ENCODE measurements at regions not wholly inside any gene's neighbourhood (a gene's known extent, or its start where the extent isn't known, plus 50 kb on each side); places are given as distances from the start of the nearest gene placed in this dataset.
A peak's percentile ranks its signal among the peaks of the same experiment; 100 is the strongest.

- DNase-seq = no peak
- Histone ChIP-seq H3K56ac (ENCODE audit: low read length) (no peak overlapping the region), H3K4me2 (ENCODE audit: low read length) (no peak overlapping the region), H3K4me1 (ENCODE audit: control insufficient read depth, low read depth, low read length) (peaks cover 2% of the 10 kb centered on the region), H3K4ac (ENCODE audit: low read depth, low read length) (no peak overlapping the region), H2BK5ac (ENCODE audit: low read length) (peak overlapping the region; percentile 20), H2BK15ac (replicated peaks; ENCODE audit: low read depth) (no peak overlapping the region), H3K4me3 (ENCODE audit: low read length) (no peak overlapping the region), H3K9ac (ENCODE audit: low read length) (no peak overlapping the region), H4K8ac (ENCODE audit: low read depth, low read length) (no peak overlapping the region), H3K79me1 (ENCODE audit: low read length) (no peaks in the 10 kb centered on the region), H3K27ac (ENCODE audit: low read depth, low read length) (no peak overlapping the region), H2AK5ac (ENCODE audit: low read length) (no peak overlapping the region), H3K18ac (ENCODE audit: low read length) (peak overlapping the region; percentile 65), H2BK120ac (ENCODE audit: low read depth, low read length) (peak overlapping the region; percentile 32), H3K27me3 (ENCODE audit: insufficient read depth, low read length, poor library complexity) (no peaks in the 10 kb centered on the region), H3K79me2 (ENCODE audit: control insufficient read depth, insufficient read depth, low read length) (no peaks in the 10 kb centered on the region), H3K23ac (ENCODE audit: low read length) (no peak overlapping the region), H3K36me3 (ENCODE audit: control insufficient read depth, insufficient read depth, low read length) (no peaks in the 10 kb centered on the region), H4K5ac (ENCODE audit: low read length) (no peak overlapping the region)
- no CpG with 5 or more reads among the region's 1 CpG for WGBS (ENCODE audit: extremely low coverage, insufficient coverage, low lambda C conversion rate)
Observed at GRCh38 chr4:10942156-10942555, 257.6 kb upstream of the CLNK start.

- no peak overlapping the region for H4K5ac ChIP-seq (ENCODE audit: low read length)
- no peak overlapping the region for H3K56ac ChIP-seq (ENCODE audit: low read length)
- H3K4me3 ChIP-seq (ENCODE audit: low read length) = no peak overlapping the region
- no peaks in the 10 kb centered on the region for H3K36me3 ChIP-seq (ENCODE audit: control insufficient read depth, insufficient read depth, low read length)
- no peaks in the 10 kb centered on the region for H3K27me3 ChIP-seq (ENCODE audit: insufficient read depth, low read length, poor library complexity)
- no peak overlapping the region for H3K23ac ChIP-seq (ENCODE audit: low read length)
- no CpG with 5 or more reads among the region's 2 CpGs for WGBS (ENCODE audit: extremely low coverage, insufficient coverage, low lambda C conversion rate)
- H3K18ac ChIP-seq (ENCODE audit: low read length) = no peak overlapping the region
- H3K9ac ChIP-seq (ENCODE audit: low read length) = no peak overlapping the region
- H2BK120ac ChIP-seq (ENCODE audit: low read depth, low read length) = no peak overlapping the region
- DNase-seq = no peak
- no peak overlapping the region for H4K8ac ChIP-seq (ENCODE audit: low read depth, low read length)
- H2AK5ac ChIP-seq (ENCODE audit: low read length) = no peak overlapping the region
- H3K79me2 ChIP-seq (ENCODE audit: control insufficient read depth, insufficient read depth, low read length) = no peaks in the 10 kb centered on the region
- H3K4me1 ChIP-seq (ENCODE audit: control insufficient read depth, low read depth, low read length) = no peaks in the 10 kb centered on the region
- H3K4ac ChIP-seq (ENCODE audit: low read depth, low read length) = no peak overlapping the region
- H2BK15ac ChIP-seq (replicated peaks; ENCODE audit: low read depth) = no peak overlapping the region
- H3K4me2 ChIP-seq (ENCODE audit: low read length) = no peak overlapping the region
- H3K27ac ChIP-seq (ENCODE audit: low read depth, low read length) = no peak overlapping the region
- H2BK5ac ChIP-seq (ENCODE audit: low read length) = no peak overlapping the region
- no peaks in the 10 kb centered on the region for H3K79me1 ChIP-seq (ENCODE audit: low read length)
Observed at GRCh38 chr4:10929818-10930217, 245.2 kb upstream of the CLNK start.

- Histone ChIP-seq H3K18ac (ENCODE audit: low read length) (peak overlapping the region; percentile 32), H3K79me1 (ENCODE audit: low read length) (no peaks in the 10 kb centered on the region)
- WGBS (ENCODE audit: extremely low coverage, insufficient coverage, low lambda C conversion rate) = no CpG with 5 or more reads among the region's 3 CpGs
Observed at GRCh38 chr4:10925996-10926395, 241.4 kb upstream of the CLNK start.

GRCh38 chr4:10924274-10924673 lies 239.7 kb upstream of the CLNK start:
- Histone ChIP-seq H3K4me3 (ENCODE audit: low read length) (no peak overlapping the region), H3K79me2 (ENCODE audit: control insufficient read depth, insufficient read depth, low read length) (no peaks in the 10 kb centered on the region), H3K4me1 (ENCODE audit: control insufficient read depth, low read depth, low read length) (no peaks in the 10 kb centered on the region), H4K8ac (ENCODE audit: low read depth, low read length) (no peak overlapping the region), H2BK120ac (ENCODE audit: low read depth, low read length) (no peak overlapping the region), H3K36me3 (ENCODE audit: control insufficient read depth, insufficient read depth, low read length) (no peaks in the 10 kb centered on the region), H2BK5ac (ENCODE audit: low read length) (no peak overlapping the region), H3K27ac (ENCODE audit: low read depth, low read length) (no peak overlapping the region), H2BK15ac (replicated peaks; ENCODE audit: low read depth) (no peak overlapping the region), H4K5ac (ENCODE audit: low read length) (no peak overlapping the region), H3K4ac (ENCODE audit: low read depth, low read length) (no peak overlapping the region), H3K4me2 (ENCODE audit: low read length) (no peak overlapping the region), H3K79me1 (ENCODE audit: low read length) (no peaks in the 10 kb centered on the region), H2AK5ac (ENCODE audit: low read length) (no peak overlapping the region), H3K27me3 (ENCODE audit: insufficient read depth, low read length, poor library complexity) (no peaks in the 10 kb centered on the region), H3K9ac (ENCODE audit: low read length) (no peak overlapping the region), H3K23ac (ENCODE audit: low read length) (no peak overlapping the region), H3K18ac (ENCODE audit: low read length) (peak overlapping the region; percentile 23), H3K56ac (ENCODE audit: low read length) (no peak overlapping the region)
- no peak for DNase-seq
- WGBS (ENCODE audit: extremely low coverage, insufficient coverage, low lambda C conversion rate) = no CpG with 5 or more reads among the region's 3 CpGs

More at GRCh38 chr4:10925996-10926395, 241.4 kb upstream of the CLNK start:
- H3K79me2 ChIP-seq (ENCODE audit: control insufficient read depth, insufficient read depth, low read length) = no peaks in the 10 kb centered on the region
- H3K56ac ChIP-seq (ENCODE audit: low read length) = no peak overlapping the region
- H3K4me2 ChIP-seq (ENCODE audit: low read length) = no peak overlapping the region
- no peak overlapping the region for H3K23ac ChIP-seq (ENCODE audit: low read length)
- no peaks in the 10 kb centered on the region for H3K4me1 ChIP-seq (ENCODE audit: control insufficient read depth, low read depth, low read length)
- H3K36me3 ChIP-seq (ENCODE audit: control insufficient read depth, insufficient read depth, low read length) = no peaks in the 10 kb centered on the region
- H3K27ac ChIP-seq (ENCODE audit: low read depth, low read length) = no peak overlapping the region
- no peak overlapping the region for H3K4me3 ChIP-seq (ENCODE audit: low read length)
- H4K5ac ChIP-seq (ENCODE audit: low read length) = no peak overlapping the region
- no peak overlapping the region for H4K8ac ChIP-seq (ENCODE audit: low read depth, low read length)
- no peaks in the 10 kb centered on the region for H3K27me3 ChIP-seq (ENCODE audit: insufficient read depth, low read length, poor library complexity)
- no peak overlapping the region for H3K9ac ChIP-seq (ENCODE audit: low read length)
- H2BK5ac ChIP-seq (ENCODE audit: low read length) = no peak overlapping the region
- no peak overlapping the region for H2BK120ac ChIP-seq (ENCODE audit: low read depth, low read length)
- H2BK15ac ChIP-seq (replicated peaks; ENCODE audit: low read depth) = no peak overlapping the region
- no peak overlapping the region for H2AK5ac ChIP-seq (ENCODE audit: low read length)
- DNase-seq = no peak
- H3K4ac ChIP-seq (ENCODE audit: low read depth, low read length) = no peak overlapping the region

- H2BK120ac ChIP-seq (ENCODE audit: low read depth, low read length) = no peak overlapping the region
- H3K23ac ChIP-seq (ENCODE audit: low read length) = no peak overlapping the region
- no peak overlapping the region for H3K4ac ChIP-seq (ENCODE audit: low read depth, low read length)
- no peaks in the 10 kb centered on the region for H3K79me2 ChIP-seq (ENCODE audit: control insufficient read depth, insufficient read depth, low read length)
- H3K9ac ChIP-seq (ENCODE audit: low read length) = no peak overlapping the region
- H3K36me3 ChIP-seq (ENCODE audit: control insufficient read depth, insufficient read depth, low read length) = no peaks in the 10 kb centered on the region
- no peak overlapping the region for H3K56ac ChIP-seq (ENCODE audit: low read length)
- no peak for DNase-seq
- no peak overlapping the region for H2AK5ac ChIP-seq (ENCODE audit: low read length)
- no peak overlapping the region for H3K18ac ChIP-seq (ENCODE audit: low read length)
- no peaks in the 10 kb centered on the region for H3K79me1 ChIP-seq (ENCODE audit: low read length)
- no peak overlapping the region for H2BK5ac ChIP-seq (ENCODE audit: low read length)
- no peak overlapping the region for H3K4me2 ChIP-seq (ENCODE audit: low read length)
- no peaks in the 10 kb centered on the region for H3K4me1 ChIP-seq (ENCODE audit: control insufficient read depth, low read depth, low read length)
- H3K27me3 ChIP-seq (ENCODE audit: insufficient read depth, low read length, poor library complexity) = no peaks in the 10 kb centered on the region
- H3K27ac ChIP-seq (ENCODE audit: low read depth, low read length) = no peak overlapping the region
- WGBS (ENCODE audit: extremely low coverage, insufficient coverage, low lambda C conversion rate) = no CpG with 5 or more reads among the region's 7 CpGs
- H4K5ac ChIP-seq (ENCODE audit: low read length) = no peak overlapping the region
- H2BK15ac ChIP-seq (replicated peaks; ENCODE audit: low read depth) = no peak overlapping the region
- H3K4me3 ChIP-seq (ENCODE audit: low read length) = no peak overlapping the region
- H4K8ac ChIP-seq (ENCODE audit: low read depth, low read length) = no peak overlapping the region
Observed at GRCh38 chr4:10917566-10917965, 233.0 kb upstream of the CLNK start.

GRCh38 chr4:10898072-10898471 lies 213.5 kb upstream of the CLNK start:
- H2AK5ac ChIP-seq (ENCODE audit: low read length) = no peak overlapping the region
- no peak overlapping the region for H2BK120ac ChIP-seq (ENCODE audit: low read depth, low read length)
- WGBS (ENCODE audit: extremely low coverage, insufficient coverage, low lambda C conversion rate) = no CpG with 5 or more reads among the region's 5 CpGs
- H3K4me3 ChIP-seq (ENCODE audit: low read length) = no peak overlapping the region
- H3K4me1 ChIP-seq (ENCODE audit: control insufficient read depth, low read depth, low read length) = no peaks in the 10 kb centered on the region
- H3K4ac ChIP-seq (ENCODE audit: low read depth, low read length) = no peak overlapping the region
- no peak overlapping the region for H3K56ac ChIP-seq (ENCODE audit: low read length)
- peak; percentile 6 for DNase-seq
- no peak overlapping the region for H4K5ac ChIP-seq (ENCODE audit: low read length)
- no peaks in the 10 kb centered on the region for H3K79me1 ChIP-seq (ENCODE audit: low read length)
- no peaks in the 10 kb centered on the region for H3K36me3 ChIP-seq (ENCODE audit: control insufficient read depth, insufficient read depth, low read length)
- H3K18ac ChIP-seq (ENCODE audit: low read length) = no peak overlapping the region
- no peaks in the 10 kb centered on the region for H3K79me2 ChIP-seq (ENCODE audit: control insufficient read depth, insufficient read depth, low read length)
- no peaks in the 10 kb centered on the region for H3K27me3 ChIP-seq (ENCODE audit: insufficient read depth, low read length, poor library complexity)
- H2BK15ac ChIP-seq (replicated peaks; ENCODE audit: low read depth) = no peak overlapping the region
- no peak overlapping the region for H3K23ac ChIP-seq (ENCODE audit: low read length)
- no peak overlapping the region for H2BK5ac ChIP-seq (ENCODE audit: low read length)
- no peak overlapping the region for H3K4me2 ChIP-seq (ENCODE audit: low read length)
- no peak overlapping the region for H3K27ac ChIP-seq (ENCODE audit: low read depth, low read length)
- H4K8ac ChIP-seq (ENCODE audit: low read depth, low read length) = no peak overlapping the region
- no peak overlapping the region for H3K9ac ChIP-seq (ENCODE audit: low read length)

Measured in mesendoderm (in vitro differentiated cells).